ENCODE measurements at regions not wholly inside any gene's neighbourhood (a gene's known extent, or its start where the extent isn't known, plus 50 kb on each side); places are given as distances from the start of the nearest gene placed in this dataset.

DNA sequence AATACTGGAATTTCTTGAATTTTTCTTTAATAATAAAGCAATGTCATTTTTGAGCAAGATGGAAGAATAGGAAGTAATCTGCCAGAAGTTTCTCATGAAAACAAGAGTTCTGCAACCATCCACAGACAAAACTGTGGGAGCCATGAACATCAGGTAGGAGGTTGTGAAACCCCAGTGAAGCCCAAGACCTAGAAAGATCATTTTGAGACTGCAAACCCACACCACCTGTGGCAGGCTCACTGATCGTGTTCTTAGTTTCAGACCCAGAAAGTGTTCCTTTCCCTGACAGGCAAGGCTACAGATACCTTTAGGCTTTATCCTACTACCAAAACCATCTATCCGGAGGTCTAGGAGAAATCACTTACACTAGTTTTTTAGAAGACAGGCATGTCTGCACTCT is 2189.8 kb upstream of the PCDH20 start:
- H3K36me3 Mint-ChIP-seq (ENCODE audit: low read depth), result no peaks in the 10 kb centered on the region; the same call in 2 of the 3 replicates
- Histone ChIP-seq H3K4me2 (no peak overlapping the region), H3K9me2 (ENCODE audit: insufficient read depth) (peaks cover 4% of the 10 kb centered on the region; the same call in 1 of the 2 replicates), H3F3A (replicated peaks; ENCODE audit: low read depth) (no peaks in the 10 kb centered on the region), H3K36me3 (ENCODE audit: insufficient read depth) (no peaks in the 10 kb centered on the region), H3K79me2 (replicated peaks; ENCODE audit: insufficient read depth) (no peaks in the 10 kb centered on the region), H3K4me3 (no peak overlapping the region), H3K27ac (ENCODE audit: low read depth) (no peak overlapping the region), H4K20me1 (replicated peaks; ENCODE audit: insufficient read depth) (no peaks in the 10 kb centered on the region), H3K27me3 (ENCODE audit: insufficient read depth) (no peaks in the 10 kb centered on the region), H2AFZ (no peak overlapping the region), H3K4me1 (ENCODE audit: insufficient read depth) (no peaks in the 10 kb centered on the region)
- TF ChIP-seq, protein P1, sequence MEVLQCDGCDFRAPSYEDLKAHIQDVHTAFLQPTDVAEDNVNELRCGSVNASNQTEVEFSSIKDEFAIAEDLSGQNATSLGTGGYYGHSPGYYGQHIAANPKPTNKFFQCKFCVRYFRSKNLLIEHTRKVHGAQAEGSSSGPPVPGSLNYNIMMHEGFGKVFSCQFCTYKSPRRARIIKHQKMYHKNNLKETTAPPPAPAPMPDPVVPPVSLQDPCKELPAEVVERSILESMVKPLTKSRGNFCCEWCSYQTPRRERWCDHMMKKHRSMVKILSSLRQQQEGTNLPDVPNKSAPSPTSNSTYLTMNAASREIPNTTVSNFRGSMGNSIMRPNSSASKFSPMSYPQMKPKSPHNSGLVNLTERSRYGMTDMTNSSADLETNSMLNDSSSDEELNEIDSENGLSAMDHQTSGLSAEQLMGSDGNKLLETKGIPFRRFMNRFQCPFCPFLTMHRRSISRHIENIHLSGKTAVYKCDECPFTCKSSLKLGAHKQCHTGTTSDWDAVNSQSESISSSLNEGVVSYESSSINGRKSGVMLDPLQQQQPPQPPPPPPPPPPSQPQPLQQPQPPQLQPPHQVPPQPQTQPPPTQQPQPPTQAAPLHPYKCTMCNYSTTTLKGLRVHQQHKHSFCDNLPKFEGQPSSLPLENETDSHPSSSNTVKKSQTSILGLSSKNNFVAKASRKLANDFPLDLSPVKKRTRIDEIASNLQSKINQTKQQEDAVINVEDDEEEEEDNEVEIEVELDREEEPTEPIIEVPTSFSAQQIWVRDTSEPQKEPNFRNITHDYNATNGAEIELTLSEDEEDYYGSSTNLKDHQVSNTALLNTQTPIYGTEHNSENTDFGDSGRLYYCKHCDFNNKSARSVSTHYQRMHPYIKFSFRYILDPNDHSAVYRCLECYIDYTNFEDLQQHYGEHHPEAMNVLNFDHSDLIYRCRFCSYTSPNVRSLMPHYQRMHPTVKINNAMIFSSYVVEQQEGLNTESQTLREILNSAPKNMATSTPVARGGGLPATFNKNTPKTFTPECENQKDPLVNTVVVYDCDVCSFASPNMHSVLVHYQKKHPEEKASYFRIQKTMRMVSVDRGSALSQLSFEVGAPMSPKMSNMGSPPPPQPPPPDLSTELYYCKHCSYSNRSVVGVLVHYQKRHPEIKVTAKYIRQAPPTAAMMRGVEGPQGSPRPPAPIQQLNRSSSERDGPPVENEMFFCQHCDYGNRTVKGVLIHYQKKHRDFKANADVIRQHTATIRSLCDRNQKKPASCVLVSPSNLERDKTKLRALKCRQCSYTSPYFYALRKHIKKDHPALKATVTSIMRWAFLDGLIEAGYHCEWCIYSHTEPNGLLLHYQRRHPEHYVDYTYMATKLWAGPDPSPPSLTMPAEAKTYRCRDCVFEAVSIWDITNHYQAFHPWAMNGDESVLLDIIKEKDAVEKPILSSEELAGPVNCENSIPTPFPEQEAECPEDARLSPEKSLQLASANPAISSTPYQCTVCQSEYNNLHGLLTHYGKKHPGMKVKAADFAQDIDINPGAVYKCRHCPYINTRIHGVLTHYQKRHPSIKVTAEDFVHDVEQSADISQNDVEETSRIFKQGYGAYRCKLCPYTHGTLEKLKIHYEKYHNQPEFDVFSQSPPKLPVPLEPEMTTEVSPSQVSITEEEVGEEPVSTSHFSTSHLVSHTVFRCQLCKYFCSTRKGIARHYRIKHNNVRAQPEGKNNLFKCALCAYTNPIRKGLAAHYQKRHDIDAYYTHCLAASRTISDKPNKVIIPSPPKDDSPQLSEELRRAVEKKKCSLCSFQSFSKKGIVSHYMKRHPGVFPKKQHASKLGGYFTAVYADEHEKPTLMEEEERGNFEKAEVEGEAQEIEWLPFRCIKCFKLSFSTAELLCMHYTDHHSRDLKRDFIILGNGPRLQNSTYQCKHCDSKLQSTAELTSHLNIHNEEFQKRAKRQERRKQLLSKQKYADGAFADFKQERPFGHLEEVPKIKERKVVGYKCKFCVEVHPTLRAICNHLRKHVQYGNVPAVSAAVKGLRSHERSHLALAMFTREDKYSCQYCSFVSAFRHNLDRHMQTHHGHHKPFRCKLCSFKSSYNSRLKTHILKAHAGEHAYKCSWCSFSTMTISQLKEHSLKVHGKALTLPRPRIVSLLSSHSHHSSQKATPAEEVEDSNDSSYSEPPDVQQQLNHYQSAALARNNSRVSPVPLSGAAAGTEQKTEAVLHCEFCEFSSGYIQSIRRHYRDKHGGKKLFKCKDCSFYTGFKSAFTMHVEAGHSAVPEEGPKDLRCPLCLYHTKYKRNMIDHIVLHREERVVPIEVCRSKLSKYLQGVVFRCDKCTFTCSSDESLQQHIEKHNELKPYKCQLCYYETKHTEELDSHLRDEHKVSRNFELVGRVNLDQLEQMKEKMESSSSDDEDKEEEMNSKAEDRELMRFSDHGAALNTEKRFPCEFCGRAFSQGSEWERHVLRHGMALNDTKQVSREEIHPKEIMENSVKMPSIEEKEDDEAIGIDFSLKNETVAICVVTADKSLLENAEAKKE (CRISPR knock-in tag; IDR thresholded peaks at IDR 0.05), result no peak
- TF ChIP-seq, protein P2, sequence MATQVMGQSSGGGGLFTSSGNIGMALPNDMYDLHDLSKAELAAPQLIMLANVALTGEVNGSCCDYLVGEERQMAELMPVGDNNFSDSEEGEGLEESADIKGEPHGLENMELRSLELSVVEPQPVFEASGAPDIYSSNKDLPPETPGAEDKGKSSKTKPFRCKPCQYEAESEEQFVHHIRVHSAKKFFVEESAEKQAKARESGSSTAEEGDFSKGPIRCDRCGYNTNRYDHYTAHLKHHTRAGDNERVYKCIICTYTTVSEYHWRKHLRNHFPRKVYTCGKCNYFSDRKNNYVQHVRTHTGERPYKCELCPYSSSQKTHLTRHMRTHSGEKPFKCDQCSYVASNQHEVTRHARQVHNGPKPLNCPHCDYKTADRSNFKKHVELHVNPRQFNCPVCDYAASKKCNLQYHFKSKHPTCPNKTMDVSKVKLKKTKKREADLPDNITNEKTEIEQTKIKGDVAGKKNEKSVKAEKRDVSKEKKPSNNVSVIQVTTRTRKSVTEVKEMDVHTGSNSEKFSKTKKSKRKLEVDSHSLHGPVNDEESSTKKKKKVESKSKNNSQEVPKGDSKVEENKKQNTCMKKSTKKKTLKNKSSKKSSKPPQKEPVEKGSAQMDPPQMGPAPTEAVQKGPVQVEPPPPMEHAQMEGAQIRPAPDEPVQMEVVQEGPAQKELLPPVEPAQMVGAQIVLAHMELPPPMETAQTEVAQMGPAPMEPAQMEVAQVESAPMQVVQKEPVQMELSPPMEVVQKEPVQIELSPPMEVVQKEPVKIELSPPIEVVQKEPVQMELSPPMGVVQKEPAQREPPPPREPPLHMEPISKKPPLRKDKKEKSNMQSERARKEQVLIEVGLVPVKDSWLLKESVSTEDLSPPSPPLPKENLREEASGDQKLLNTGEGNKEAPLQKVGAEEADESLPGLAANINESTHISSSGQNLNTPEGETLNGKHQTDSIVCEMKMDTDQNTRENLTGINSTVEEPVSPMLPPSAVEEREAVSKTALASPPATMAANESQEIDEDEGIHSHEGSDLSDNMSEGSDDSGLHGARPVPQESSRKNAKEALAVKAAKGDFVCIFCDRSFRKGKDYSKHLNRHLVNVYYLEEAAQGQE (IDR thresholded peaks at IDR 0.05; ENCODE audit: unreplicated experiment), result no peak
- no peak for TF ChIP-seq STAT1 (IDR thresholded peaks at IDR 0.05; ENCODE audit: unreplicated experiment)
- no peak for TF ChIP-seq ZNF114 (CRISPR knock-in tag; IDR thresholded peaks at IDR 0.05)
- TF ChIP-seq, protein P3, sequence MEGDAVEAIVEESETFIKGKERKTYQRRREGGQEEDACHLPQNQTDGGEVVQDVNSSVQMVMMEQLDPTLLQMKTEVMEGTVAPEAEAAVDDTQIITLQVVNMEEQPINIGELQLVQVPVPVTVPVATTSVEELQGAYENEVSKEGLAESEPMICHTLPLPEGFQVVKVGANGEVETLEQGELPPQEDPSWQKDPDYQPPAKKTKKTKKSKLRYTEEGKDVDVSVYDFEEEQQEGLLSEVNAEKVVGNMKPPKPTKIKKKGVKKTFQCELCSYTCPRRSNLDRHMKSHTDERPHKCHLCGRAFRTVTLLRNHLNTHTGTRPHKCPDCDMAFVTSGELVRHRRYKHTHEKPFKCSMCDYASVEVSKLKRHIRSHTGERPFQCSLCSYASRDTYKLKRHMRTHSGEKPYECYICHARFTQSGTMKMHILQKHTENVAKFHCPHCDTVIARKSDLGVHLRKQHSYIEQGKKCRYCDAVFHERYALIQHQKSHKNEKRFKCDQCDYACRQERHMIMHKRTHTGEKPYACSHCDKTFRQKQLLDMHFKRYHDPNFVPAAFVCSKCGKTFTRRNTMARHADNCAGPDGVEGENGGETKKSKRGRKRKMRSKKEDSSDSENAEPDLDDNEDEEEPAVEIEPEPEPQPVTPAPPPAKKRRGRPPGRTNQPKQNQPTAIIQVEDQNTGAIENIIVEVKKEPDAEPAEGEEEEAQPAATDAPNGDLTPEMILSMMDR (conservative IDR thresholded peaks at IDR 0.05; ENCODE audit: low read depth in 2 of 2), result no peak
- TF ChIP-seq JUNB (IDR thresholded peaks at IDR 0.05; ENCODE audit: unreplicated experiment), result no peak
- no peak for TF ChIP-seq CREB1 (CRISPR knock-in tag; IDR thresholded peaks at IDR 0.05; ENCODE audit: low read depth)
- no peak for TF ChIP-seq EZH2 (IDR thresholded peaks at IDR 0.05; ENCODE audit: low read depth, unreplicated experiment)
- TF ChIP-seq EZH2phosphoT487 (IDR thresholded peaks at IDR 0.05; ENCODE audit: unreplicated experiment), result no peak
- no peak for TF ChIP-seq ZNF331 (CRISPR knock-in tag; IDR thresholded peaks at IDR 0.05; ENCODE audit: low read depth)
- ATAC-seq, result no peak
- peaks cover 1% of the 10 kb centered on the region for H3K27me3 Mint-ChIP-seq (ENCODE audit: insufficient read depth, low read depth, poor library complexity)
- no peak overlapping the region for H3K4me3 Mint-ChIP-seq
- H3K4me1 Mint-ChIP-seq, result no peaks in the 10 kb centered on the region
- no peak overlapping the region for H3K27ac Mint-ChIP-seq
- no peak for DNase-seq (ENCODE audit: low spot score)
- peaks cover 10% of the 10 kb centered on the region; the same call in 1 of the 3 replicates for H3K9me3 Mint-ChIP-seq

Data from GM23338 (cell line).